NT2/D1 (cell line): ENCODE measurements at regions not wholly inside any gene's neighbourhood (a gene's known extent, or its start where the extent isn't known, plus 50 kb on each side); places are given as distances from the start of the nearest gene placed in this dataset.

Experiments used
- YY1 ChIP-seq: IDR thresholded peaks from 2 replicates; pipeline ENCODE4 v1.6.1; 2011; ENCODE audit not compliant: insufficient read length, insufficient read depth
- ZNF274 ChIP-seq: IDR thresholded peaks from 2 replicates; pipeline ENCODE4 v1.6.1; 2011; ENCODE audit warnings: mild to moderate bottlenecking, low read depth, low read length

- no peak for TF ChIP-seq YY1
- no peak for TF ChIP-seq ZNF274
Measured at GRCh38 chr3:182115328-182116015, 403.7 kb downstream of the SOX2 start.
